HepG2 (cell line): ENCODE measurements at regions not wholly inside any gene's neighbourhood (a gene's known extent, or its start where the extent isn't known, plus 50 kb on each side); places are given as distances from the start of the nearest gene placed in this dataset.

Experiments used
- ATAC-seq: fragments of 200-7000 bp; cut with Tn5 transposase; 3 replicates; pipeline ENCODE4 v1.9.1; 2020; ENCODE audit warnings: mild to moderate bottlenecking, moderate library complexity
- BruUV-seq: library from RNA; stranded (reverse); fragments of 400-500 nt; replicated peaks from 2 replicates; lab custom pipeline; 2021; lab: Mats Ljungman, UMichigan
- CTCF ChIA-PET: fragments of 300-600 bp; formaldehyde crosslinking; extraction: SDS; loops from one replicate; lab custom pipeline; 2021; ENCODE audit warnings: low total read pairs, inconsistent platforms, low intra/inter-chr PET ratio; lab: Yijun Ruan, JAX
- POLR2A ChIA-PET: fragments of 350-600 bp; sonication (Branson Sonifier 250); formaldehyde crosslinking; loops from one replicate; lab custom pipeline; 2020; ENCODE audit warnings: antibody characterized with exemption, inconsistent platforms; lab: Yijun Ruan, JAX
- DNase-seq: peaks from one replicate; pipeline ENCODE4 v3.0.0-alpha.2; 2015; ENCODE audit warnings: low spot score
- FAIRE-seq: peaks from 3 replicates; lab custom pipeline; 2011; peaks lifted over from hg19 to GRCh38; lab: Jason Lieb, UNC
- H2AFZ ChIP-seq: one replicate; pipeline ENCODE4 v1.6.1; 2011; ENCODE audit warnings: low read length, inconsistent platforms
- H3K27ac ChIP-seq: fragments of 300-600 bp; 3 replicates; pipeline ENCODE4 v1.8.0; 2011; ENCODE audit warnings: mixed run types, mild to moderate bottlenecking, mixed read lengths, low read length, inconsistent platforms; ENCODE audit not compliant: insufficient read depth; ENCODE audit errors: extremely low read length
- H3K27me3 ChIP-seq, 2 experiments: fragments of 200-600 bp in 1 of 2; 2 replicates in 1 of 2; 3 replicates in 1 of 2; pipeline versions ENCODE4 v1.6.0 to v1.8.0; 2011; ENCODE audit warnings: low read length in 2 of 2, mild to moderate bottlenecking in 2 of 2, moderate library complexity in 2 of 2, inconsistent platforms in 1 of 2; ENCODE audit not compliant: insufficient read depth in 2 of 2, control insufficient read depth in 1 of 2
- H3K36me3 ChIP-seq, 2 experiments: fragments of 200-600 bp in 1 of 2; replicated peaks in 1 of 2; 2 replicates in 1 of 2; 3 replicates in 1 of 2; pipeline versions ENCODE4 v1.5.1 to v1.8.0; 2011; ENCODE audit warnings: low read length in 2 of 2, inconsistent platforms in 1 of 2; ENCODE audit not compliant: insufficient read depth in 2 of 2, control insufficient read depth in 1 of 2
- H3K4me1 ChIP-seq: 2 replicates; pipeline ENCODE4 v1.5.1; 2012; ENCODE audit warnings: low read length, inconsistent platforms; ENCODE audit not compliant: insufficient read depth
- H3K4me2 ChIP-seq: 2 replicates; pipeline ENCODE4 v1.6.0; 2011; ENCODE audit warnings: low read depth, low read length, inconsistent platforms
- H3K4me3 ChIP-seq, 3 experiments: fragments of 200-600 bp in 1 of 3; sonication (generic), shearing (Covaris generic) in 1 of 3; replicated peaks in 1 of 3; 2 replicates each; pipeline ENCODE4 v1.5.1; 2011 to 2016; ENCODE audit warnings: low read length in 3 of 3, inconsistent platforms in 2 of 3, low read depth in 2 of 3, mild to moderate bottlenecking in 2 of 3, control low read depth in 1 of 3, mixed read lengths in 1 of 3; ENCODE audit not compliant: insufficient read depth in 1 of 3
- H3K79me2 ChIP-seq: one replicate; pipeline ENCODE4 v1.6.1; 2011; ENCODE audit warnings: low read length, inconsistent platforms; ENCODE audit not compliant: insufficient read depth
- H3K9ac ChIP-seq: 2 replicates; pipeline ENCODE4 v1.6.0; 2011; ENCODE audit warnings: mild to moderate bottlenecking, low read depth, low read length, inconsistent platforms; ENCODE audit not compliant: insufficient read depth
- H3K9me3 ChIP-seq: 2 replicates; pipeline ENCODE4 v1.5.1; 2012; ENCODE audit warnings: mild to moderate bottlenecking, low read length
- H4K20me1 ChIP-seq: 2 replicates; pipeline ENCODE4 v1.6.0; 2011; ENCODE audit warnings: inconsistent platforms, mild to moderate bottlenecking, low read length, moderate library complexity; ENCODE audit not compliant: insufficient read depth
- DNMT3B ChIP-seq: conservative IDR thresholded peaks from 2 replicates; pipeline ENCODE4 v1.6.1; 2016; ENCODE audit warnings: missing biosample characterization, control low read depth
- FOXA1 ChIP-seq, 2 experiments: fragments of 450-650 bp in 1 of 2; sonication (generic) in 1 of 2; formaldehyde crosslinking in 1 of 2; IDR thresholded peaks; 2 replicates each; pipeline versions ENCODE4 v1.4.0 to v1.6.1; 2016 to 2020; ENCODE audit warnings: missing genetic modification reagents in 1 of 2
- HNF4G ChIP-seq, 2 experiments: sonication (generic) in 1 of 2; formaldehyde crosslinking in 1 of 2; IDR thresholded peaks; 2 replicates each; pipeline versions ENCODE4 v1.4.0 to v1.6.1; 2011 to 2020; ENCODE audit warnings: borderline replicate concordance in 2 of 2, low read depth in 2 of 2, mild to moderate bottlenecking in 2 of 2, low read length in 1 of 2, missing genetic modification reagents in 1 of 2, moderate library complexity in 1 of 2
- JUND ChIP-seq: sonication (generic); formaldehyde crosslinking; IDR thresholded peaks from 2 replicates; pipeline ENCODE4 v1.8.0; 2022; ENCODE audit warnings: mild to moderate bottlenecking, missing genetic modification reagents
- KDM2A ChIP-seq: sonication (generic); formaldehyde crosslinking; IDR thresholded peaks from 2 replicates; pipeline ENCODE4 v1.4.0; 2020; ENCODE audit warnings: low read depth, missing genetic modification reagents, borderline replicate concordance
- MTF1 ChIP-seq: sonication (generic); formaldehyde crosslinking; IDR thresholded peaks from 2 replicates; pipeline ENCODE4 v1.5.0; 2020; ENCODE audit warnings: missing genetic modification reagents
- NFKB2 ChIP-seq: sonication (generic); formaldehyde crosslinking; IDR thresholded peaks from 2 replicates; pipeline ENCODE4 v1.4.0; 2020; ENCODE audit warnings: missing genetic modification reagents, borderline replicate concordance
- SAFB2 ChIP-seq: sonication (generic); formaldehyde crosslinking; IDR thresholded peaks from 2 replicates; pipeline ENCODE4 v1.5.1; 2020; ENCODE audit warnings: missing genetic modification reagents, low read depth, mild to moderate bottlenecking, borderline replicate concordance
- SKIL ChIP-seq: sonication (generic); formaldehyde crosslinking; IDR thresholded peaks from 2 replicates; pipeline ENCODE4 v1.8.0; 2022; ENCODE audit warnings: missing genetic modification reagents, mild to moderate bottlenecking, moderate library complexity, borderline replicate concordance
- ZFY ChIP-seq: sonication (generic); formaldehyde crosslinking; IDR thresholded peaks from 2 replicates; pipeline ENCODE4 v1.4.0; 2020; ENCODE audit warnings: missing genetic modification reagents
- ZNF263 ChIP-seq: sonication (generic); formaldehyde crosslinking; IDR thresholded peaks from 2 replicates; pipeline ENCODE4 v1.4.0; 2020; ENCODE audit warnings: missing genetic modification reagents
- ZNF318 ChIP-seq: sonication (generic); formaldehyde crosslinking; IDR thresholded peaks from 2 replicates; pipeline ENCODE4 v1.4.0; 2020; ENCODE audit warnings: mild to moderate bottlenecking, missing genetic modification reagents
- ZNF367 ChIP-seq: sonication (generic); formaldehyde crosslinking; IDR thresholded peaks from 2 replicates; pipeline ENCODE4 v1.4.0; 2020; ENCODE audit warnings: missing genetic modification reagents, borderline replicate concordance
- ZNF382 ChIP-seq: sonication (generic); formaldehyde crosslinking; IDR thresholded peaks from 2 replicates; pipeline ENCODE4 v1.5.0; 2020; ENCODE audit warnings: missing genetic modification reagents, mild to moderate bottlenecking, borderline replicate concordance
- ZNF589 ChIP-seq: sonication (generic); formaldehyde crosslinking; conservative IDR thresholded peaks from 2 replicates; pipeline ENCODE4 v1.8.0; 2022; ENCODE audit warnings: mild to moderate bottlenecking, moderate library complexity, missing genetic modification reagents
- ZNF672 ChIP-seq: sonication (generic); formaldehyde crosslinking; IDR thresholded peaks from 2 replicates; pipeline ENCODE4 v1.8.1; 2022; ENCODE audit warnings: missing genetic modification reagents
- in situ Hi-C: cut with HindIII; loops from 2 replicates; pipeline ENCODE4 v1.10.0; 2017; ENCODE audit warnings: low pct_unique_long_range_greater_than_20kb; ENCODE audit not compliant: extremely low pct_ligation_motif_present
- intact Hi-C: fragments of 100-400 bp; cut with micrococcal nuclease; formaldehyde crosslinking; loops from one replicate; pipeline ENCODE4 v1.10.0; 2022; ENCODE audit not compliant: unreplicated experiment

GRCh38 chr3:117407317-117407716 is 697.7 kb downstream of the TUSC7 start:
- peak; percentile 74 for ATAC-seq
- no TSS peak for BruUV-seq
- no peak overlapping the region for H3K27ac ChIP-seq
- H3K4me1 ChIP-seq: no peaks in the 10 kb centered on the region
- intact Hi-C loops (loop anchor here (1.0 kb wide), 1 partner anchor 119 kb away; no protein-coding TSS in a partner anchor), in situ Hi-C loops (no loop called here)
- ChIA-PET CTCF (no interaction called here), POLR2A (no interaction called here)
- peak; percentile 5 for DNase-seq
- TF ChIP-seq ZNF589 (CRISPR knock-in tag) (no peak), MTF1 (CRISPR knock-in tag) (no peak), HNF4G (IDR thresholded peaks at IDR 0.05; ENCODE audit: borderline replicate concordance, low read depth, low read length) (no peak), HNF4G (CRISPR knock-in tag; IDR thresholded peaks at IDR 0.05; ENCODE audit: borderline replicate concordance, low read depth) (no peak), ZNF263 (CRISPR knock-in tag) (no peak), SAFB2 (no peak), ZNF367 (no peak), ZNF318 (no peak), ZNF382 (CRISPR knock-in tag) (no peak), NFKB2 (CRISPR knock-in tag) (no peak), ZNF672 (no peak), FOXA1 (IDR thresholded peaks at IDR 0.05) (no peak), FOXA1 (CRISPR knock-in tag; IDR thresholded peaks at IDR 0.05) (no peak), ZFY (CRISPR knock-in tag) (no peak), SKIL (CRISPR knock-in tag) (no peak), DNMT3B (no peak), JUND (CRISPR knock-in tag) (no peak), KDM2A (no peak)
- H3K27me3 ChIP-seq: no peaks in the 10 kb centered on the region
- no peak overlapping the region for H3K9ac ChIP-seq
- H3K9me3 ChIP-seq: no peaks in the 10 kb centered on the region
- H4K20me1 ChIP-seq: no peaks in the 10 kb centered on the region
- no peak overlapping the region for H3K4me2 ChIP-seq
- no peak overlapping the region for H2AFZ ChIP-seq
- H3K4me3 ChIP-seq: no peak overlapping the region
- H3K36me3 ChIP-seq: no peaks in the 10 kb centered on the region
- FAIRE-seq: no peak
- no peaks in the 10 kb centered on the region for H3K79me2 ChIP-seq
